WERI-Rb-1 (cell line): ENCODE measurements at regions not wholly inside any gene's neighbourhood (a gene's known extent, or its start where the extent isn't known, plus 50 kb on each side); places are given as distances from the start of the nearest gene placed in this dataset.
"Not testable (repeated sequence)": the region's sequence is repeated elsewhere in the genome, so short reads cannot be mapped to it uniquely, and the experiment has no call there.

ENCODE experiments used
- DNase-seq: peaks from one replicate; pipeline ENCODE4 v3.0.0-alpha.2; 2020
- H3K27ac ChIP-seq: fragments of 250-450 bp; sonication (Bioruptor Pico); 2 replicates; pipeline ENCODE4 v1.5.1; 2020; ENCODE audit warnings: mild to moderate bottlenecking, moderate library complexity
- H3K27me3 ChIP-seq: fragments of 250-450 bp; sonication (Bioruptor Pico); 2 replicates; pipeline ENCODE4 v1.5.1; 2021; ENCODE audit warnings: mild to moderate bottlenecking, low read depth, moderate library complexity; ENCODE audit not compliant: insufficient read depth, severe bottlenecking
- H3K36me3 ChIP-seq: fragments of 250-450 bp; sonication (Bioruptor Pico); 2 replicates; pipeline ENCODE4 v1.5.1; 2020; ENCODE audit warnings: mild to moderate bottlenecking, moderate library complexity
- H3K4me3 ChIP-seq: 2 replicates; pipeline ENCODE4 v1.5.1; 2011; ENCODE audit warnings: low read depth, mild to moderate bottlenecking, control low read depth, low read length
- H3K9me3 ChIP-seq: fragments of 250-450 bp; sonication (Bioruptor Pico); 2 replicates; pipeline ENCODE4 v1.5.1; 2021; ENCODE audit warnings: mild to moderate bottlenecking, moderate library complexity; ENCODE audit not compliant: severe bottlenecking
- CTCF ChIP-seq: IDR thresholded peaks from 2 replicates; pipeline ENCODE4 v1.5.1; 2011; ENCODE audit warnings: low read depth, mild to moderate bottlenecking, control low read depth, inconsistent platforms, low read length

- DNase-seq: no peak
- peaks cover 3% of the 10 kb centered on the region for H3K9me3 ChIP-seq
- no peak overlapping the region for H3K4me3 ChIP-seq
- TF ChIP-seq CTCF: no peak
- H3K27ac ChIP-seq: no peak overlapping the region
- H3K27me3 ChIP-seq: no peaks in the 10 kb centered on the region
- H3K36me3 ChIP-seq: no peaks in the 10 kb centered on the region
Observed at GRCh38 chr9:78406933-78407332, 110.0 kb downstream of the PSAT1 start.

DNA sequence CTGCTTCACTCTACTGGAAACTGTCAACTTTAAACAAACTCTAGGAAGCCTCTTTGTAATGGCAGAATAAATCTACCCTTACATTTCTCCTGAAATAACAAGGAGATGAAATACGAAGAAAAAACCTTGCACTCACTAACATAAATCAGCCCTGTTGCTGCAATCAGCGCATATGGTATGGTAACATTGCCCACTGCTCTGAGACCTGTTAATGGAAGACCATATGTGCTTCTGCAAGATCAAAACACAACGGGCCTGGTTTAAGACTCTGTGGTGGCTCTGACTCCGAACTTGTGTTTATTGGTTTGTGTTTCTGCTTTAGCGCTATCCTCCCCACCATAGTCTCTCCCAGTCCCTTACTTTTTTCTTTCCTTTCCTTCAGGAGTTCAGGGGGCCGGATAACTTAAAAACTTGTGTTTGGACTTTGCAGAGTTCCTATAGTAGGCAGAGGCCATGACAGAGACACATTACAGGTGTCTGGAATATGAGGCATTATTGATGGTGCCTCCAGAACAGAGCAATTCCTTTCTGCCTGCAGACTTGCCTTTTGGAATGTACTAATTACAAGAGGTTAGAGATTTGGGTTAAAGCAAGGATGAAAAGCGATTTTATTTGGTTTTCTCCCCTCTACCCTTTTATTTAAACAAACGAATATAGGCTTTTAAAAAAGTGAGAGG is 110.8 kb downstream of the PSAT1 start:
- H3K9me3 ChIP-seq: peaks cover 3% of the 10 kb centered on the region
- H3K27ac ChIP-seq: no peak overlapping the region
- DNase-seq: no peak
- no peak for TF ChIP-seq CTCF
- no peak overlapping the region for H3K4me3 ChIP-seq
- no peaks in the 10 kb centered on the region for H3K27me3 ChIP-seq
- no peaks in the 10 kb centered on the region for H3K36me3 ChIP-seq

- no peak for DNase-seq
- Histone ChIP-seq H3K9me3 (peaks cover 3% of the 10 kb centered on the region), H3K36me3 (no peaks in the 10 kb centered on the region), H3K27ac (no peak overlapping the region), H3K4me3 (no peak overlapping the region), H3K27me3 (no peaks in the 10 kb centered on the region)
- no peak for TF ChIP-seq CTCF
Observed at GRCh38 chr9:78408388-78408787, 111.5 kb downstream of the PSAT1 start.

- H3K27ac ChIP-seq, H3K36me3 ChIP-seq, DNase-seq, H3K4me3 ChIP-seq, H3K27me3 ChIP-seq, H3K9me3 ChIP-seq: not testable (repeated sequence)
Observed at GRCh38 chr9:78409928-78410510, 113.1 kb downstream of the PSAT1 start.

- no peak for DNase-seq
- Histone ChIP-seq H3K4me3 (no peak overlapping the region), H3K36me3 (no peaks in the 10 kb centered on the region), H3K27me3 (no peaks in the 10 kb centered on the region), H3K27ac (no peak overlapping the region), H3K9me3 (no peaks in the 10 kb centered on the region)
- no peak for TF ChIP-seq CTCF
Observed at GRCh38 chr9:78422309-78422708, 125.4 kb downstream of the PSAT1 start.

DNA sequence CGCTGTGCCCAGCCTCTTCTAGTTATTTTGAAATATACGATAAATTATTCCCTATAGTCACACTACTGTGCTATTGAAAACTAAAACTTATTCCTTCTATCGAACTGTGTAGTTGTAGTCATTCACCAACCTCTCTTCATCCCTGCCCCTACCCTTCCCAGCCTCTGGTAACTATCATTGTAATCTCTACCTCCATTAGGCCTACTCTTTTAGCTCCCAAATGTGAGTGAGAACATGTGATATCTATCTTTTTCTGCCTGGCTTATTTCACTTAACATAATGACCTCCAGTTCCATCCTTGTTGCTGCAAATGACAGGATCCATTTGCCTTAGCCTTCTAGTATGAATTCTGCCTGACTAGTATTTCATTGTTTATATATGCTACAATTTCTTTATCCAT is 127.4 kb downstream of the PSAT1 start:
- no peak for DNase-seq
- no peak for TF ChIP-seq CTCF
- H3K27me3 ChIP-seq: no peaks in the 10 kb centered on the region
- no peak overlapping the region for H3K27ac ChIP-seq
- H3K4me3 ChIP-seq: no peak overlapping the region
- no peaks in the 10 kb centered on the region for H3K36me3 ChIP-seq
- H3K9me3 ChIP-seq: no peaks in the 10 kb centered on the region
